ENCODE measurements at regions not wholly inside any gene's neighbourhood (a gene's known extent, or its start where the extent isn't known, plus 50 kb on each side); places are given as distances from the start of the nearest gene placed in this dataset.

DNA sequence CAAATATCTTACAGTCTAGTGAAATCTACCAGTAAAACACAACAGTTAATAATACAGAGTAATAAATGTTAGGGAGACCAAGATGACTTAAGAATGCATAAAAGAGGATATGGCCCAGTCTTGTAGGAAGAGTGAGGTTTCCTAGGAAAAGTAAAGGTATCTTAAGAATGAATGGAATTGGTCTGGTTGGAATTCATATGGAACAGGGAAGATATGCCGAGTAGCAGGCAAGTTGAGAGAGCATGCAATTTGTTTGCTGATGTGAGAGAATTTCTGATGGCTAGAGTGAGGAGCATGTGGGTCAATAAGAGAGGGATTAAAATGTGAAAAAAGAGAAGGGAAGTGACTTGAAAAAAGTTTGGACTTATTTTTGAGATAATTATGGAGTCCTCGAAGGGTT lies 512.9 kb upstream of the ZEB2 start:
- no peak for TF ChIP-seq POLR2AphosphoS5 (IDR thresholded peaks at IDR 0.05)
- TF ChIP-seq, protein P1, sequence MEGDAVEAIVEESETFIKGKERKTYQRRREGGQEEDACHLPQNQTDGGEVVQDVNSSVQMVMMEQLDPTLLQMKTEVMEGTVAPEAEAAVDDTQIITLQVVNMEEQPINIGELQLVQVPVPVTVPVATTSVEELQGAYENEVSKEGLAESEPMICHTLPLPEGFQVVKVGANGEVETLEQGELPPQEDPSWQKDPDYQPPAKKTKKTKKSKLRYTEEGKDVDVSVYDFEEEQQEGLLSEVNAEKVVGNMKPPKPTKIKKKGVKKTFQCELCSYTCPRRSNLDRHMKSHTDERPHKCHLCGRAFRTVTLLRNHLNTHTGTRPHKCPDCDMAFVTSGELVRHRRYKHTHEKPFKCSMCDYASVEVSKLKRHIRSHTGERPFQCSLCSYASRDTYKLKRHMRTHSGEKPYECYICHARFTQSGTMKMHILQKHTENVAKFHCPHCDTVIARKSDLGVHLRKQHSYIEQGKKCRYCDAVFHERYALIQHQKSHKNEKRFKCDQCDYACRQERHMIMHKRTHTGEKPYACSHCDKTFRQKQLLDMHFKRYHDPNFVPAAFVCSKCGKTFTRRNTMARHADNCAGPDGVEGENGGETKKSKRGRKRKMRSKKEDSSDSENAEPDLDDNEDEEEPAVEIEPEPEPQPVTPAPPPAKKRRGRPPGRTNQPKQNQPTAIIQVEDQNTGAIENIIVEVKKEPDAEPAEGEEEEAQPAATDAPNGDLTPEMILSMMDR (IDR thresholded peaks at IDR 0.05), result no peak
